GM21515 (cell line): ENCODE measurements at regions not wholly inside any gene's neighbourhood (a gene's known extent, or its start where the extent isn't known, plus 50 kb on each side); places are given as distances from the start of the nearest gene placed in this dataset.
"Not testable (repeated sequence)": the region's sequence is repeated elsewhere in the genome, so short reads cannot be mapped to it uniquely, and the experiment has no call there.

Experiments used
- ATAC-seq: cut with Tn5 transposase; IDR thresholded peaks from one replicate; pipeline ENCODE4 v1.9.1; 2021; ENCODE audit not compliant: unreplicated experiment

GRCh38 chr12:24522736-24523135, 426.2 kb downstream of the BCAT1 start:
- no peak for ATAC-seq

- ATAC-seq: no peak
These were observed 429.1 kb downstream of the BCAT1 start for GRCh38 chr12:24519759-24520158.

- no peak for ATAC-seq
These were observed 431.9 kb downstream of the BCAT1 start for GRCh38 chr12:24517000-24517399.

GRCh38 chr12:24510581-24511125, 438.2 kb downstream of the BCAT1 start:
- ATAC-seq: no peak

- no peak for ATAC-seq
These were observed 441.1 kb downstream of the BCAT1 start for GRCh38 chr12:24507827-24508226.

GRCh38 chr12:24505366-24506015, 443.4 kb downstream of the BCAT1 start:
- no peak for ATAC-seq

GRCh38 chr12:24503477-24503876, 445.4 kb downstream of the BCAT1 start:
- ATAC-seq: not testable (repeated sequence)

GRCh38 chr12:24500831-24501230, 448.1 kb downstream of the BCAT1 start:
- ATAC-seq: no peak

GRCh38 chr12:24500421-24500820, 448.5 kb downstream of the BCAT1 start:
- no peak for ATAC-seq

- no peak for ATAC-seq
These were observed 449.5 kb downstream of the BCAT1 start for GRCh38 chr12:24499151-24500146.

- no peak for ATAC-seq
These were observed 452.1 kb downstream of the BCAT1 start for GRCh38 chr12:24496755-24497154.

- ATAC-seq: no peak
These were observed 454.5 kb downstream of the BCAT1 start for GRCh38 chr12:24494401-24494800.

- no peak for ATAC-seq
These were observed 456.9 kb downstream of the BCAT1 start for GRCh38 chr12:24491968-24492367.

GRCh38 chr12:24489939-24490338, 459.0 kb downstream of the BCAT1 start:
- ATAC-seq: no peak

GRCh38 chr12:24488906-24489619, 459.8 kb downstream of the BCAT1 start:
- no peak for ATAC-seq

GRCh38 chr12:24488091-24488596, 460.8 kb downstream of the BCAT1 start:
- no peak for ATAC-seq

GRCh38 chr12:24487606-24488005, 461.3 kb downstream of the BCAT1 start:
- no peak for ATAC-seq

- no peak for ATAC-seq
These were observed 465.2 kb downstream of the BCAT1 start for GRCh38 chr12:24483732-24484131.

GRCh38 chr12:24482882-24483604, 465.9 kb downstream of the BCAT1 start:
- ATAC-seq: no peak

GRCh38 chr12:24482044-24482443, 466.9 kb downstream of the BCAT1 start:
- ATAC-seq: no peak
